AG09309 (cell line): ENCODE measurements at regions not wholly inside any gene's neighbourhood (a gene's known extent, or its start where the extent isn't known, plus 50 kb on each side); places are given as distances from the start of the nearest gene placed in this dataset.

Experiments
- DNase-seq: peaks from one replicate; pipeline ENCODE4 v3.0.0-alpha.2; 2010; ENCODE audit warnings: low read depth
- H3K4me3 ChIP-seq: 2 replicates; pipeline ENCODE4 v1.5.1; 2011; ENCODE audit warnings: mild to moderate bottlenecking, low read depth, low read length, moderate library complexity; ENCODE audit not compliant: control insufficient read depth
- CTCF ChIP-seq: IDR thresholded peaks from 2 replicates; pipeline ENCODE4 v1.5.1; 2011; ENCODE audit warnings: mild to moderate bottlenecking, low read depth, low read length, inconsistent platforms; ENCODE audit not compliant: insufficient read depth, control insufficient read depth; ENCODE audit errors: missing control alignments

- no peak for DNase-seq
- no peak for TF ChIP-seq CTCF
Observed at GRCh38 chr20:18907353-18907752, 93.8 kb downstream of the SCP2D1 start.

GRCh38 chr20:18908109-18908508, 94.5 kb downstream of the SCP2D1 start:
- TF ChIP-seq CTCF, result no peak
- no peak for DNase-seq
- H3K4me3 ChIP-seq, result no peak overlapping the region

More at GRCh38 chr20:18907353-18907752, 93.8 kb downstream of the SCP2D1 start:
- no peak overlapping the region for H3K4me3 ChIP-seq

- DNase-seq, result no peak
- TF ChIP-seq CTCF, result no peak
- H3K4me3 ChIP-seq, result no peak overlapping the region
Observed at GRCh38 chr20:18909254-18909653, 95.7 kb downstream of the SCP2D1 start.

- TF ChIP-seq CTCF, result no peak
- H3K4me3 ChIP-seq, result no peak overlapping the region
- no peak for DNase-seq
Observed at GRCh38 chr20:18913701-18914100, 100.1 kb downstream of the SCP2D1 start.

GRCh38 chr20:18914796-18915195, 101.2 kb downstream of the SCP2D1 start:
- no peak for TF ChIP-seq CTCF
- H3K4me3 ChIP-seq, result no peak overlapping the region
- DNase-seq, result no peak

- TF ChIP-seq CTCF, result no peak
- no peak for DNase-seq
- H3K4me3 ChIP-seq, result no peak overlapping the region
Observed at GRCh38 chr20:18916886-18917750, 103.5 kb downstream of the SCP2D1 start.
